Adrenal gland (tissue), 5 donors: ENCODE measurements at regions not wholly inside any gene's neighbourhood (a gene's known extent, or its start where the extent isn't known, plus 50 kb on each side); places are given as distances from the start of the nearest gene placed in this dataset.

ENCODE experiments used
- POLR2A ChIP-seq, 2 donors: fragments of 450-650 bp; IDR thresholded peaks; one replicate each; pipeline ENCODE4 v1.6.1; 2017; ENCODE audit warnings: antibody characterized with exemption in 2 of 2, mild to moderate bottlenecking in 2 of 2, moderate library complexity in 1 of 2
- TF ChIP-seq, protein P1 (sequence below), 6 experiments: fragments of 450-650 bp in 4 of 6; fragments of 200-600 bp in 2 of 6; sonication (generic) in 1 of 6; IDR thresholded peaks; 1 replicate in 5 of 6; 2 replicates in 1 of 6; pipeline versions ENCODE4 v1.5.1 to v1.8.0; 2016 to 2021; ENCODE audit warnings: antibody characterized with exemption in 6 of 6, mild to moderate bottlenecking in 2 of 6, moderate library complexity in 1 of 6
- donor health status: DM: no; HTN: no; CAD: no.

DNA sequence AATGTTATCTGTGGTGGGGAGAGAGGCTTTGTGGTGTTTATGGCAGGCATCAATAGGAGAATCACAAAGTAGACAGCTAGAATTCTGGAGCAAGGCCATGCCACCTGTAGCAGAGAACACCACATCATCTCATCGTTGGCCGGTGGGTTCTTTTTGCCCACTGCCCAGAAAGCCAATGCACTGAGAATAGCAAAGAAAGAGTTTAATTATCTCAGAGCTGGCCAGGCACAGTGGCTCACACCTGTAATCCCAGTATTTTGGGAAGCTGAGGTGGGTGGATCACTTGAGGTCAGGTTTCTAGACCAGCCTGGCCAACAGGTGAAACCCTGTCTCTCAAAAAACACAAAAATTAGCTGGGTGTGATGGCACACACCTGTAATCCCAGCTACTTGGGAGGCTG lies 99.2 kb upstream of the COG2 start:
- TF ChIP-seq, protein P1, sequence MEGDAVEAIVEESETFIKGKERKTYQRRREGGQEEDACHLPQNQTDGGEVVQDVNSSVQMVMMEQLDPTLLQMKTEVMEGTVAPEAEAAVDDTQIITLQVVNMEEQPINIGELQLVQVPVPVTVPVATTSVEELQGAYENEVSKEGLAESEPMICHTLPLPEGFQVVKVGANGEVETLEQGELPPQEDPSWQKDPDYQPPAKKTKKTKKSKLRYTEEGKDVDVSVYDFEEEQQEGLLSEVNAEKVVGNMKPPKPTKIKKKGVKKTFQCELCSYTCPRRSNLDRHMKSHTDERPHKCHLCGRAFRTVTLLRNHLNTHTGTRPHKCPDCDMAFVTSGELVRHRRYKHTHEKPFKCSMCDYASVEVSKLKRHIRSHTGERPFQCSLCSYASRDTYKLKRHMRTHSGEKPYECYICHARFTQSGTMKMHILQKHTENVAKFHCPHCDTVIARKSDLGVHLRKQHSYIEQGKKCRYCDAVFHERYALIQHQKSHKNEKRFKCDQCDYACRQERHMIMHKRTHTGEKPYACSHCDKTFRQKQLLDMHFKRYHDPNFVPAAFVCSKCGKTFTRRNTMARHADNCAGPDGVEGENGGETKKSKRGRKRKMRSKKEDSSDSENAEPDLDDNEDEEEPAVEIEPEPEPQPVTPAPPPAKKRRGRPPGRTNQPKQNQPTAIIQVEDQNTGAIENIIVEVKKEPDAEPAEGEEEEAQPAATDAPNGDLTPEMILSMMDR (IDR thresholded peaks at IDR 0.05) = no peak
- no peak for TF ChIP-seq POLR2A (IDR thresholded peaks at IDR 0.05)
